Bone marrow (tissue), 2 donors: ENCODE measurements at regions not wholly inside any gene's neighbourhood (a gene's known extent, or its start where the extent isn't known, plus 50 kb on each side); places are given as distances from the start of the nearest gene placed in this dataset.
"Not testable (repeated sequence)": the region's sequence is repeated elsewhere in the genome, so short reads cannot be mapped to it uniquely, and the experiment has no call there.

Source experiments
- DNase-seq, 2 donors: peaks; one replicate each; lab custom pipeline; 2025; lab: John Stamatoyannopoulos, UW

DNA sequence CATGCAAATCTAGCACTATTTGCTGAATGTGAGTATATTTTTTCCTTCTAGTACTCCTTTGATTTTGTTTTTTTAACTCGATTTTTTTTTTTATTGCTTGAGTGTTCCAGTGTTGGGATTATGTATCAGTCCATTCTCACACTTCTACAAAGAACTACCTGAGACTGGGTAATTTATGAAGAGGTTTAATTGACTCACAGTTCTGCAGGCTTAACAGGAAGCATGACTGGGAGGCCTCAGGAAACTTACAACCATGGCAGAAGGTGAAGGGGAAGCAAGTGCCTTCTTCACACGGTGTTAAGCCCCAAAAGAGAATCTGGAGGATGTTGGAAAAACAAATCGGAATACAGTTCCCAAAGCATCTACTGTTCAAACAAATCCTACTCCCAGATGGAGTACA is 69.1 kb downstream of the ZNF518B start:
- DNase-seq: not testable (repeated sequence)

GRCh38 chr4:10385994-10386394 is 71.2 kb downstream of the ZNF518B start:
- DNase-seq: no peak

GRCh38 chr4:10384974-10385373 is 72.3 kb downstream of the ZNF518B start:
- no peak for DNase-seq

DNA sequence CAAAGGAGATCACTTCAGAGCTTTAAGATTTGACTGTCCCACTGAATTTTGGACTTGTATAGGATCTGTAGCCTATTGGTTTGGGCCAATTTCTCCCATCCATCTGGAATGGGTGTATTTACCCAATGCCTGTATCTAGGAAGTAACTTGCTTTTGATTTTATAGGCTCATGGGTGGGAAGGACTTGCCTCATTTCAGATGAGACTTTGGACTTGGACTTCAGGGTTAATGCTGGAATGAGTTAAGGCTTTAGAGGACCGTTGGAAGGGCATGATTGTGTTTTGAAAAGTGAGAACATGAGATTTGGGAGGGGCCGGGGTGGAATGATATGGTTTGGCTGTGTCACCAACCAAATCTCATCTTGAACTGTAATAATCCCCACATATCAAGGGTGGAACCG is 73.8 kb downstream of the ZNF518B start:
- DNase-seq: no peak

DNA sequence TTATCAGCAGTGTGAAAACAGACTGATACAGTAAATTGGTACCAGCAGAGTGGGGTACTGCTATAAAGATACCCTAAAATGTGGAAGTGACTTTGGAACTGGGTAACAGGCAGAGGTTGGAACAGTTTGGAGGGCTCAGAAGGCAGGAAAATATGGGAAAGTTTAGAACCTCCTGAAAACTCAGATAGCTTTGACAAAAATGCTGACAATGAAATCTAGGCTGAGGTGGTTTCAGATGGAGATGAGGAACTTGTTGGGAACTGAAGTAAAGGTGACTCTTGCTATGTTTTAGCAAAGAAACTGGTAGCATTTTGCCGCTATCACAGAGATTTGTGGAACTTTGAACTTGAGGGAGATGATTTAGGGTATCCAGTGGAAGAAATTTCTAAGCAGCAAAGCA is 75.1 kb downstream of the ZNF518B start:
- not testable (repeated sequence) for DNase-seq

GRCh38 chr4:10381146-10381545 is 76.1 kb downstream of the ZNF518B start:
- DNase-seq: no peak

- no peak for DNase-seq
These were observed 76.5 kb downstream of the ZNF518B start for GRCh38 chr4:10380735-10381134.

- DNase-seq: no peak
These were observed 85.3 kb downstream of the ZNF518B start for GRCh38 chr4:10371869-10372471.

DNA sequence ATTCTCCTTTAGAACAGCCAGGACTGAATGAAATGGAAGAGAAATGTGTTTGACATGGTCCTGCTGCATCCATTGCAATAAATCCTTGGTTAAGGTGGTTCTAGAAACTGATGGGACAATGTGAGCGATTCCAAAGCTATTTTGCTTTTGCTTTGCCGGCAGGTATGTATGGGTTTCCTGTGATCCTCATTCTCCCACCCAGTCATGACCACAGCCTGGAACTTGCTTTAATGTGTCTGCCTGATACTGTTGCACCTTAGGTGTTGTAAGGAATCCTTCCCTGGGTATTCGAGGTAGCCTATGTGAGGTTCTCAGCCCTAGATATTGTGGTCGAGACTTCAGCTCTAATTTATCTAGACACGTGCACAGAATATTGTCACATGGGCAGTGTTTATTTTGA is 86.1 kb downstream of the ZNF518B start:
- no peak for DNase-seq

DNA sequence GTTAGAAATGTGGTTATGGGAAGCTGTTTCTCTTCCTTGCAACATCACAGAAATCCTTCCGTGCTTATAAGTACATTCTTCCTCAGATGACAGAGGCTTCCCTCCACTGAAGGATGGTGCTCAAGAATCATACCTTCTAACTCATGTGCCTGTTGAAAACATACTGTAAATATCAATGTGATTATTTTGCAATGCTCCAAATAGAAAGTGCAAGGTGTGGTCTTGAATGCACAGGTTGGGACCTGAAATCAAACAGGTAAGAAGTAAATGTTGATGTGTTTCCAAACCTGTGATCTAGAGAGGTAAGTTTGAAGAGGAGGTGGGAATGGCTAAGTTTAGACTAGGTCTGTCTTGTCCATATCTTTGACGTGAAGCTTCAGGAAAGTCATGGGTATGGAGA is 87.7 kb downstream of the ZNF518B start:
- no peak for DNase-seq

GRCh38 chr4:10366628-10367027 is 90.6 kb downstream of the ZNF518B start:
- DNase-seq: no peak

GRCh38 chr4:10364194-10364593 is 93.0 kb downstream of the ZNF518B start:
- no peak for DNase-seq

DNA sequence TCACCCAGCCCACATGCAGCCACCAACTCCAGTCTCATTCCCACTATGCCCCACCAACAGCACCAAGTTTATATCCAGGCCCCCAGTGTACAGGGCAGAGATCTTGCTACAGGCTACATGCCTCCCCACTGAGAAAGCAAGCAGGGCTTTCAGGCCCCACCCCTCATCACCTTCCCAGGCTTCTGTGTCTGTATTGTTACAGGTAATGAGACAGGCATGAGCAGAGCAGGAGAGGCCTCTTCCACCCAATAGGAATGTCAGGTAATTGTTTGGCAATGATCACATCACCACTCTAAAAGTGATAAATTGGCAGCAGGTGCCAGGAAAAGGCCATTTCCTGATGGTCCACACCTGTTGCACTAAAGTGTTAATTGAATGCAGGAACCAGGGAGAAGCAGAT is 102.5 kb downstream of the ZNF518B start:
- DNase-seq: no peak

DNA sequence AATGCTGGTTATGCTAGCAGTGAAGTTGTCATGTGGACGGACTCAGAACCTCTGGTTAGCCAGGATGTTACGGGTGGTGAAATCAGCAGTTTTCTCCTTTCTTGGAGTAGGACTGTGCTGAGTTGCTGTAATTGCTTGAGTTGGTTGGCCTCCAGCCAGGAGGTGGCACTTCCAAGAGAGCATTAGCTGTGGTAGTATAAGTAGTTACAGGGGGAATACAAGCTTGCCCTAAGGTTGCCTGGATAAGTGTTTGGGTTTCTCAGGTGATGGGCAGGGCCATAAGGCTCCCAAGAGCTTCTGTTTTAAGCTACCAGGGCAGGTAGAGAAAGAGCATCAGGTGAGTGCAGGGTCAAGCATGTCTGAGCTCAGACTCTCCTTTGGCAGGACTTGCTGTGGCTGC is 103.0 kb downstream of the ZNF518B start:
- DNase-seq: no peak

- no peak for DNase-seq
These were observed 104.1 kb downstream of the ZNF518B start for GRCh38 chr4:10353110-10353509.

DNA sequence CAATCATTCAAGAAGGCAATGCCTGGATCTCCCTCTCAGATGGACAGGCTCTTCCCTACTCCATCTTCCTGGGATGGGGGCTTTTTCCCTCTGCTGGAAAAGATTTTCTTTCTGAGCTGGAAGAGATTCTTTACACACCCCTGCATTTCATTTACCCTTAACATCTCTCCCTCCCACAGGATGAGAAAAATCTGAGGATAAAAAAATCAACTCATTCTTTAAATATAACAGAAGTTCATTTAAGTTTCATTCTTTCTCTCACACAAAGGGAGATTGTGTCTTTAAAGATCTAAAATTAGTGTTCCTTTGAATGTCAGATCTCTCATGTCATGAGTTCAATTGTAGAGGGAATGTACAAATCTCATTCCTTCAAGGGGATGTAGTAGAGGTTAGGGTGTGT is 109.0 kb downstream of the ZNF518B start:
- no peak for DNase-seq

DNA sequence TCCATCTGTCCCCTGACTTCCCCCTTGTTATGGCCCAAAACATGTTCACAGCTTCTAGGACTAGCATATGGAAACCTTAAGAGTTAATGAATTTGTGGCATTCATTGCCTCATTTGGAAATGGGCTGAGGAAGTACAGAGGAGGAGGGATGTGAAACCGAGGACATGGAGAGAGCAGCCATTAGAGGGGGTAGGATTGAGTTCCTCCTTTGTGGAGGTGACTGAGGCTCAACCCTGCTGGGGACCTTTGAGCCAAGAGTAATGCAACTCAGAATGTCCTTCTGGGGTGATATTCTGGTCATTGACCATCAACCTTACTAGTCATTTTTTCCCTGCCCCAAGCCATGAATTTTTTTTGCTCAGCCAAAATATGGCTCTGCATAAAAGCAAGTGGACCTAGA is 109.4 kb downstream of the ZNF518B start:
- no peak for DNase-seq

DNA sequence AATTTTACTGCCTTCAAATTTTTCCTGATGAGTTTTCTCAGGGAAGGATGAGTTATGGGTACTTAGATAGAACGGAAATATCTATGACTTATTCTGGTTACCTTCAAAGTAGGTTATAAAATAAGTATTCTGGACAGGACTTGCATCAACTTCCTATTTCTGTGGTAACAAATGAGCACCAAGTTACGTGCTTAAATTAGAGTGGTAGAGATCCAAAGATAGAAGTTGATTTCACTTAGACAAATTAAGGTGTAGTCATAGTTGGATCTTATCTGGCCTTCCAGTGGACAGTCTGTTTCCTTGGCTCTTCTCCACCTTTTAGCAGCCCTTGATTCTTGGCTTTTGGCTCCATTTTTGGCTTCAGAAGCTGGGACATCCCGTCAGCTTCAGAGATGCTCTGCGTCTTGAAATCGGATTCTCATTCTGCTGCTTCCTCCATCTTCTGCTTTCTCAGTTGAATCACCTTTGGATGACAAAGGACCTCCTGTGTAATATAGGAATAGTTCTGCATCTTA is 109.9 kb downstream of the ZNF518B start:
- no peak for DNase-seq

GRCh38 chr4:10346023-10346422 is 111.2 kb downstream of the ZNF518B start:
- no peak for DNase-seq

GRCh38 chr4:10345381-10345784 is 111.8 kb downstream of the ZNF518B start:
- no peak for DNase-seq

GRCh38 chr4:10344824-10345223 is 112.4 kb downstream of the ZNF518B start:
- no peak for DNase-seq

DNA sequence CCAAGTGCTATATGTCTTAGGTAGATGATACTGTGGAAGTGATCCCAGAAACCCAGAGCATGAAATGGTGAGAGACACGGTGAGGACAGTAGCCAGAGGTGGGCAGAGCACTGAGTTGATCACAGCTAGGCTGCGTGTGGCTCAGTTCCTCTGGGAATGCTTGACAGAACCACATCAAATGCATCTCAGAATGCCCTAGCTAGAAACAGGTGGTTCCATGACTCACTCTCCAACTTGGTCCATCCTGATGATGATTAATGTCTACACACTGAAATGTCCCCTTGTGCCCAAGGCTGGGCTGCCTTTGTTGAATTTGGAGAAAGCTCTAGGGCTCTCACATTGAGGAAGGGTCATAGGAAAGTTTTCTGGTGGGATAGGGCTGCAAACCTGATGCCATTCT is 113.6 kb downstream of the ZNF518B start:
- DNase-seq: no peak

DNA sequence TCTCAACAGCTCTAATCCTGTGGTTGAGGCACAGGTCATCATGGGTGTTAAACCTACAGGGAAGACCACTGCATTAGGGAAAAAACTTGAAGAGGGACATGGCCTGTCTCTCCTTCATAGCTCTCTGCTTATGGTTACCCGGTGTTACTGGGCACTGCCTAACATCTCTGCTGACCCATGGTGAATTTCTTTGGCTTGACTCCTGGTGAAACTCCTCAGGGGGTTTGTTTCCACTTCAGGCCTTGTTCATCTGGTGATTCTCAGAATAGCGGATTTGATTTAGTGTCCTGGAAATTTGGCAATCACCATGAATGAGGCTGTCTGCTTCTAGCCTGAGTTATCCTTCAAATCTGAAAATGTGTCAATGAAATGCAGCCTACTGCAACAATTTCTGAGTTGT is 114.4 kb downstream of the ZNF518B start:
- no peak for DNase-seq

- DNase-seq: no peak
These were observed 120.8 kb downstream of the ZNF518B start for GRCh38 chr4:10336471-10336870.

- no peak for DNase-seq
These were observed 122.2 kb downstream of the ZNF518B start for GRCh38 chr4:10335050-10335449.
